Fibroblast of pulmonary artery (primary cell): ENCODE measurements at regions not wholly inside any gene's neighbourhood (a gene's known extent, or its start where the extent isn't known, plus 50 kb on each side); places are given as distances from the start of the nearest gene placed in this dataset.
A peak's percentile ranks its signal among the peaks of the same experiment; 100 is the strongest.

Experiments
- DNase-seq: peaks from one replicate; pipeline ENCODE4 v3.0.0-alpha.2; 2010; ENCODE audit warnings: low read depth
- H3K4me3 ChIP-seq: replicated peaks from 2 replicates; pipeline ENCODE4 v1.5.1; 2011; ENCODE audit warnings: low read depth, mild to moderate bottlenecking, control low read depth, low read length, moderate library complexity
- CTCF ChIP-seq: IDR thresholded peaks from 2 replicates; pipeline ENCODE4 v1.5.1; 2011; ENCODE audit warnings: mild to moderate bottlenecking, control low read depth, low read length, inconsistent platforms; ENCODE audit errors: missing control alignments

- peak; percentile 38 for TF ChIP-seq CTCF
- peak; percentile 25 for DNase-seq
- no peak overlapping the region for H3K4me3 ChIP-seq
Measured at GRCh38 chr4:134906404-134907023, 704.9 kb upstream of the PABPC4L start.

GRCh38 chr4:134905061-134905460, 703.5 kb upstream of the PABPC4L start:
- no peak for DNase-seq
- TF ChIP-seq CTCF = no peak
- no peak overlapping the region for H3K4me3 ChIP-seq

- TF ChIP-seq CTCF = no peak
- H3K4me3 ChIP-seq = no peak overlapping the region
- no peak for DNase-seq
Measured at GRCh38 chr4:134888156-134888555, 686.6 kb upstream of the PABPC4L start.

- no peak for TF ChIP-seq CTCF
- H3K4me3 ChIP-seq = no peak overlapping the region
- DNase-seq = peak; percentile 34
Measured at GRCh38 chr4:134885436-134885835, 683.8 kb upstream of the PABPC4L start.

- no peak for TF ChIP-seq CTCF
- peak; percentile 18 for DNase-seq
- H3K4me3 ChIP-seq = no peak overlapping the region
Measured at GRCh38 chr4:134883831-134884449, 682.4 kb upstream of the PABPC4L start.

- no peak for DNase-seq
- no peak overlapping the region for H3K4me3 ChIP-seq
- TF ChIP-seq CTCF = no peak
Measured at GRCh38 chr4:134879019-134879418, 677.4 kb upstream of the PABPC4L start.

- no peak for TF ChIP-seq CTCF
- no peak overlapping the region for H3K4me3 ChIP-seq
- DNase-seq = no peak
Measured at GRCh38 chr4:134867027-134867426, 665.4 kb upstream of the PABPC4L start.
